Activated T-helper 1 cell treated with anti-CD3 and anti-CD28 coated beads, Interleukin-12 subunit alpha, Interleukin-12 subunit beta, Interleukin-2, Interleukin-4 antibody, amounts not matched to agents 30 ng/mL and 10 ng/mL and 1 ng/mL, durations not matched to agents 14 hours and 24 hours and 36 hours (primary cell): ENCODE measurements at regions not wholly inside any gene's neighbourhood (a gene's known extent, or its start where the extent isn't known, plus 50 kb on each side); places are given as distances from the start of the nearest gene placed in this dataset.
"Not testable (repeated sequence)": the region's sequence is repeated elsewhere in the genome, so short reads cannot be mapped to it uniquely, and the experiment has no call there.

Source experiments
- DNase-seq: peaks from one replicate; pipeline ENCODE4 v3.0.0; 2021; ENCODE audit warnings: low spot score
- H3K27ac Mint-ChIP-seq: one replicate; pipeline ENCODE4 v1.8.0; 2021; ENCODE audit warnings: mild to moderate bottlenecking, mixed read lengths
- H3K27me3 Mint-ChIP-seq: one replicate; pipeline ENCODE4 v1.8.0; 2022; ENCODE audit warnings: mild to moderate bottlenecking, moderate library complexity, mixed read lengths; ENCODE audit not compliant: insufficient read depth
- H3K36me3 Mint-ChIP-seq: one replicate; pipeline ENCODE4 v1.8.0; 2021; ENCODE audit warnings: low read depth, mixed read lengths
- H3K4me1 Mint-ChIP-seq: one replicate; pipeline ENCODE4 v1.8.0; 2021; ENCODE audit warnings: low read depth, mixed read lengths
- H3K4me3 Mint-ChIP-seq: one replicate; pipeline ENCODE4 v1.8.0; 2021; ENCODE audit warnings: mild to moderate bottlenecking, moderate library complexity, mixed read lengths
- H3K9me3 Mint-ChIP-seq: one replicate; pipeline ENCODE4 v1.8.0; 2021; ENCODE audit warnings: mixed read lengths
- intact Hi-C: fragments of 100-400 bp; cut with micrococcal nuclease; formaldehyde crosslinking; loops from one replicate; pipeline ENCODE4 v1.15.1; 2024

DNA sequence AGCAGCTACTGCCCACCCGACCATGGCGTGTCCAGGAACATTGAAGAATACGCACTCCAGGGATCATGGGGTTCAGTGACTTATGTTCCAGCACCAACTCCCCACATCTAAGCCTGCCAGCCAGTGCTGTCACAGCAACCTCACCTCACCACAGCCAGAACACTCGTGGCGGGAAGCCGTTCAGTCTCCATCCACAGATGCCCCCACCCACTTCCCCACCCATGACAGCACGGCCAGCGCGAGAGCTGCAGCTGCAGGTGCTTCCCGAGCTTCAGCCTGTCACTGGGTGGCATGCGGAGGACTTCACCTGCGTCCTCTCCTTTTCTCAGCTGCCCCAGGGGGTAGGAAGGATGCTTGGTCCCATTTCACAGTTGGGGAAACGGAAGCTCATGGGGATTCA, 50.3 kb downstream of the RBFOX3 start:
- Mint-ChIP-seq H3K27me3 (peaks cover 2% of the 10 kb centered on the region), H3K36me3 (no peaks in the 10 kb centered on the region), H3K4me1 (no peaks in the 10 kb centered on the region), H3K4me3 (no peak overlapping the region), H3K27ac (no peak overlapping the region), H3K9me3 (peaks cover 3% of the 10 kb centered on the region)
- intact Hi-C loops, result no loop called here
- no peak for DNase-seq

DNA sequence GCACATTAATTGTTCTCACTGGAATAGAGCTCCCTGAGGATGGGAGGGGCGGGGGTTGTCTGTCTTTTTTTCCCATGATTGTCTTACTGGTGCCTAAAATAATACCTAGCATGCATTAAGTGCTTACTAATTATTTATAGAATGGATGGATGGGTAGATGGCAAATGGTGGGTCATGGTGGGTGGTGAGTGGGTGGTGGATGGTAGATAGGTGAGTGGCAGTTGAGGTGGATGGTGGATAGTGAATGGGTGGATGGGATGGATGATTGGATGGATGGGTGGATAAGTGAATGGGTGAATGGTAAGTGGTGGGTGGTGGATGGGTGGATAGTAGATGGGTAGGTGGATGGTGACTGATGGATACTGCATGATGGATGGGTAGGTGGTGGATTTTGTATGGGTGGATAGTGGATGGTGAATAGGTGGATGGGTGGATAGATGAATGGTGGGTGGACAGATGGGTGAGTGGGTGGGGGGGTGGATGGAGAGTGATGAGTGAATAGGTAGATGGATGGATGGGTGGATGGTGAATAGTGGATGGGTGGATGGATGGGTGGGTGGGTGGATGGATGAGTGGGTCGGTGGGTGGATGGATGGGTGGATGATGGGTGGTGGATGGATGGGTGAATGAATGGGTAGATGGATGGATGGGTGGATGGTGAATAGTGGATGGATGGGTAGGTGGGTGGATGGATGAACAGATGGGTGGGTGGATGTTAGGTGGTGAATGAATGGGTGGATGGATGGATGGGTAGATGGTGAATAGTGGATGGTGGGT, 51.6 kb downstream of the RBFOX3 start:
- no peak for DNase-seq
- H3K9me3 Mint-ChIP-seq, result peaks cover 10% of the 10 kb centered on the region
- H3K36me3 Mint-ChIP-seq, result peaks cover 1% of the 10 kb centered on the region
- no peak overlapping the region for H3K27ac Mint-ChIP-seq
- H3K4me1 Mint-ChIP-seq, result no peaks in the 10 kb centered on the region
- peaks cover under 1% of the 10 kb centered on the region for H3K27me3 Mint-ChIP-seq
- H3K4me3 Mint-ChIP-seq, result no peak overlapping the region
- intact Hi-C loops, result no loop called here

DNA sequence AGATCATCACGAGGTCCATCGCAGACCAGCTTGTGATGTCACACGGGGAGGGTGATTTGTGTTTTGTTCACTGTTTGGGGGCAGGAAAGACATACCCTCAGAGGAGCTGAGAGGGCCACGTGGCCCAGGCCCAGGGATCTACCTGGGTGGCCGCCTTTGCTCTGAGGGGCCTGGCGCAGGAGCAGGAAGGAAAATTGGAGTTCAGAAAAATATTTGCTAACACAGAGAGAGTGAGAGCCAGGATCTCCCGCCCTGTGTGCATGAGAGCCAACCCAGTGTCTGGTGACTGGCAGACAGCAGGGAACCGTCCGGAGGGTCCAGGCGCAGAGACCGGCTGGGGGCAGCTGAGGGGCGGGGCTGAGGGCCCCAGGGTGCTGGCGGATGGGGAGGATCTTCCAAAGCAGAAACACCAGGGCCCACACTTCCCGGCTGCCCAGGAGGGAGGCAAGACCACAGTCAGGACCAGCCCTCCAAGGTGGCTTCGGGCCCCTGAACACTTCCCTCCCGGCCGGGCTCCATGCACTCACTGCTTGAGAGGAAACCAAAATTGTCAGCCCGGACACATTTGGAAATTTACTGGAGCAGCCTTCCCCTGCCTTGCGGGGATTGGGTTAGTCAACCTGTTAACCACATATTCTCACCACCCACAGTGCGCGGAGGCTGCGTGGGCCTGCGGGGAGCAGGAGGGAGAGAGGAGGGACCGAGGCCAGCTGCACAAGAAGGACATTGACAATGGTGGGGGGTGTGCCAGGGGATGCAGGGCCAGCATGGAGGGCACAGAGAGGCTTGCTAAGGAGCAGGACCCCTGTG, 52.6 kb downstream of the RBFOX3 start:
- Mint-ChIP-seq H3K27ac (no peak overlapping the region), H3K4me1 (no peaks in the 10 kb centered on the region), H3K4me3 (no peak overlapping the region), H3K36me3 (peaks cover 1% of the 10 kb centered on the region), H3K9me3 (peaks cover 10% of the 10 kb centered on the region), H3K27me3 (no peaks in the 10 kb centered on the region)
- intact Hi-C loops, result no loop called here
- DNase-seq, result no peak

DNA sequence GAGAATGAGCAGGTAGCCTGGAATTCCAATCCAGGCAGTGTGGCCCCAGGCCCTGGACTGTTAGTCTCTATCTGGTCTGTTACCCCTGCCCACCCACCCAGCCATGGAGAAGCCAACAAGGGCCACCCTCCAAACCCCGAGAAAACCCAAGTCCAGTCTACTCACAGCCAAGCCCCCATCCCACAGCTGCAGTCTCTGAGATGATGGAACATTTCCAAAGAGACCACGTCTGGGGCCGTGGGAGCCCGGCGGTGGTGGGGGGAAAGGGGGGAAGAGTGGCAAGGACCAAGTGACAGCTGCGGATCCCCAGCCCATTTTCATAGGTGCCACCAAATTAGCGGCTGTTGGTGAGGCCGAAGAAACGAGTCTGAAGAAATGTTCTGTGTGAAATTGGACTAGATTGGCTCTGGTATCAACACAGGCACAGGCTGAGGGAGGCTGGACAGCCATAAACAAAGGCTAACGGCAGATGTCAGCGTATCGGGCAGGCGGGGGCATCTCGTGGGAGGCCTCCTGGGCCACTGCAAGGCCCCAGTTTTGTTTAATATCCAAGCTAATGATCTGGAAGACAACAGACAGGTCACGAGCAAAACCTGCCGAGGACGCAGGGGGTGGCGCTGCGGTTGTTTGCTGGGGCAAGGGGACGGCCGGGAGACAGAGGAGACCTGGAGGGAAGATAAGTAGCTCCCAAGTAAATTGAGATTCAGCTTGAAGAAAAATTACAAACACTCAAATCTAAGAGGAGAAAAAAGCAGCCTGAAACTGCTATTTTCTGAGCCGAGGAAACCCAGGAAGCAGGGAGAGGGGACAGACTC, 53.4 kb downstream of the RBFOX3 start:
- Mint-ChIP-seq H3K9me3 (peaks cover 10% of the 10 kb centered on the region), H3K27ac (no peak overlapping the region), H3K4me3 (no peak overlapping the region)

DNA sequence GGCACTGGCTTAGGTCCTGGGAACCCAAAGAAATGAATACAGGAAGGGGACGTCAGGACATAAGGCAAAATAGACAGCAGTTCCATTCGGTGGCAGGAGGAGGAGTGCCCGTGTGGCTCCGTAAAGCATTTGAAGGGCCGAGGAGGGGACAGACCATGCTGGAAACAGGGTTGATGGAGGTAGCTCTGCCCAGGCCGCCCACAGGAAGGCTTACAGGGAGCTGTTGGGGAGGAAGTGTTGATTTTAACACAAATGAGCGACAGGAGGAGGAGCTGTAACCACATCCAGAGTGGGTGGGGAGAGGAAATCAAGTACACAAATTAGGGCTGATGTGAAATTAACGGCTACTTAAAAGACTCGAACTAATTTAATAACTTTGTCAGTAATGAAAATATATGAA, 54.6 kb downstream of the RBFOX3 start:
- no peak overlapping the region for H3K27ac Mint-ChIP-seq
- no peak for DNase-seq
- peaks cover 1% of the 10 kb centered on the region for H3K36me3 Mint-ChIP-seq
- H3K9me3 Mint-ChIP-seq, result peaks cover 10% of the 10 kb centered on the region
- H3K4me1 Mint-ChIP-seq, result no peaks in the 10 kb centered on the region
- no peaks in the 10 kb centered on the region for H3K27me3 Mint-ChIP-seq
- intact Hi-C loops, result no loop called here
- no peak overlapping the region for H3K4me3 Mint-ChIP-seq

More for the DNA sequence above, 53.4 kb downstream of the RBFOX3 start:
- intact Hi-C loops, result no loop called here
- Mint-ChIP-seq H3K4me1 (no peaks in the 10 kb centered on the region), H3K36me3 (peaks cover 1% of the 10 kb centered on the region), H3K27me3 (no peaks in the 10 kb centered on the region)
- DNase-seq, result no peak

DNA sequence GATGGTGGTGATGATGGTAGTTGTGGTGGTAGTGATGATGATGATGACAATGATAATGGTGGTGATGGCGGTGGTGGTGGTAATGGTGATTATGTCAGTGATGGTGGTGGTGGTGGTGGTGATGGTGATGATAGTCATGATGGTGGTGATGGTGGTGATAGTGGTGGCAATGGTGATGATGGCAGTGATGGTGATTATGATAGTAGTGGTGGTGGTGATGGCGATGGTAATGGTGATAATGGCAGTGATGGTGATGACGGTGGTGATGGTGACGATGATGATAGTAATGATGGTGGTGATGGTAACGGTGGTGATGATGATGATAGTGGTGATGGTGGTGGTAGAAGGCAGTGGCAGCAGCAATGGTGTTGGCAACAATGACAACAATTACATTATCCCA, 55.3 kb downstream of the RBFOX3 start:
- H3K4me1 Mint-ChIP-seq, result no peaks in the 10 kb centered on the region
- H3K36me3 Mint-ChIP-seq, result peaks cover 1% of the 10 kb centered on the region
- intact Hi-C loops, result no loop called here
- H3K9me3 Mint-ChIP-seq, result peaks cover 10% of the 10 kb centered on the region
- H3K27me3 Mint-ChIP-seq, result peaks cover 2% of the 10 kb centered on the region
- no peak overlapping the region for H3K27ac Mint-ChIP-seq
- no peak overlapping the region for H3K4me3 Mint-ChIP-seq
- no peak for DNase-seq

DNA sequence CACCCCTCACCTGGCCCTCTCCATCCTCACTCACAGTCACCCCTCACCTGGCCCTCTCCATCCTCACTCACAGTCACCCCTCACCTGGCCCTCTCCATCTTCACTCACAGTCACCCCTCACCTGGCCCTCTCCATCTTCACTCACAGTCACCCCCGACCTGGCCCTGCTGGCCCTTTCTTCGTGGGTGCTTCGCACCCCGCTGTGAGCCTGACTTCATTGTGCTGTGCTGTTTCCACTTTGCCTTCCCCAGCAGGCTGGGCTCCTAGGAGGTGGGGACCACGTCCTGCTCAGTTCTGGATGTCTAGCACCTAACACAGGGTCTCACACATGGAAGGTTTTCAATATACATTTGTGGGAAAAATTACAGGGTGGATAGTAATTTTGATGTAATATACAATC, 56.5 kb downstream of the RBFOX3 start:
- H3K36me3 Mint-ChIP-seq, H3K27me3 Mint-ChIP-seq, DNase-seq, intact Hi-C loops, H3K9me3 Mint-ChIP-seq, H3K4me1 Mint-ChIP-seq, H3K27ac Mint-ChIP-seq, H3K4me3 Mint-ChIP-seq: not testable (repeated sequence)

DNA sequence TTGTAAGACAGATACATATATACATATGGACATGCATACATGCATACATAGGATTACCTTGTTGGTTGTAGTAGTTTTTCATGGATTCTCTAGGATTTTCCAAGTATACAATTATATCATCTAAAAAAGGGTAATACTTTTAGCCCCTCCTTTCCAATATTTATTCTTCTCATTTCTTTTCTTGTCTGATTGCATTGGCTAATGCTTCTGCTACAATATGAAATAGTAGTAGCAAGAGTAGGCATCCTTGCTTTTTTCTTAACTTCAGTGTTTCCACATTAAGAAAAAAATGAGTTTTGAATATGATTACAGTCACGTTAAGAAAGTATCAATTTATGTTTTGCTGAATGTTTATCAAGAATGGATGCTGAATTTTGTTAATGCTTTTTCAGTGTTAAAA, 58.0 kb downstream of the RBFOX3 start:
- Mint-ChIP-seq H3K36me3 (peaks cover 1% of the 10 kb centered on the region), H3K9me3 (peaks cover 10% of the 10 kb centered on the region), H3K4me3 (no peak overlapping the region), H3K27me3 (peaks cover 2% of the 10 kb centered on the region), H3K27ac (no peak overlapping the region), H3K4me1 (no peaks in the 10 kb centered on the region)
- intact Hi-C loops, result no loop called here
- DNase-seq, result no peak

DNA sequence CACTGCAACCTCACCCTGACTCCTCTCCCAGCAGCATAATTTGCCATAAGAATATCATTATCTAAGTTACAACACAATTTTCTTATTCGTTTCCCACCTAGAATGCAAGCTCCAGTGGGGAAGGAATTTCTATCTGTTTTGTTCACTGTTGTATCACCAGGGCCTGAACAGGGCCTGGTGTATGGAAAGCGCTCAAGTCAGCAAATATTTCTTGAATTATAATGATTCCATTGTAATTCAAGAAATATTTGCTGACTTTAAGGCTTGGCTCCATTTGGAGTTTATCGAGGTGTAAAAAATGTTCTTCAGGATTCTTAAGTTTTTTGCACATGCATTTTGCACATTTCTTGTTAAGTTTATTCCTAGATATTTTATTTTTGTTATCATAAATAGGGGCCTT, 58.4 kb downstream of the RBFOX3 start:
- Mint-ChIP-seq H3K36me3 (peaks cover 1% of the 10 kb centered on the region), H3K4me1 (no peaks in the 10 kb centered on the region), H3K4me3 (no peak overlapping the region), H3K27ac (no peak overlapping the region), H3K9me3 (peaks cover 10% of the 10 kb centered on the region), H3K27me3 (peaks cover 2% of the 10 kb centered on the region)
- DNase-seq, result no peak
- intact Hi-C loops, result no loop called here

DNA sequence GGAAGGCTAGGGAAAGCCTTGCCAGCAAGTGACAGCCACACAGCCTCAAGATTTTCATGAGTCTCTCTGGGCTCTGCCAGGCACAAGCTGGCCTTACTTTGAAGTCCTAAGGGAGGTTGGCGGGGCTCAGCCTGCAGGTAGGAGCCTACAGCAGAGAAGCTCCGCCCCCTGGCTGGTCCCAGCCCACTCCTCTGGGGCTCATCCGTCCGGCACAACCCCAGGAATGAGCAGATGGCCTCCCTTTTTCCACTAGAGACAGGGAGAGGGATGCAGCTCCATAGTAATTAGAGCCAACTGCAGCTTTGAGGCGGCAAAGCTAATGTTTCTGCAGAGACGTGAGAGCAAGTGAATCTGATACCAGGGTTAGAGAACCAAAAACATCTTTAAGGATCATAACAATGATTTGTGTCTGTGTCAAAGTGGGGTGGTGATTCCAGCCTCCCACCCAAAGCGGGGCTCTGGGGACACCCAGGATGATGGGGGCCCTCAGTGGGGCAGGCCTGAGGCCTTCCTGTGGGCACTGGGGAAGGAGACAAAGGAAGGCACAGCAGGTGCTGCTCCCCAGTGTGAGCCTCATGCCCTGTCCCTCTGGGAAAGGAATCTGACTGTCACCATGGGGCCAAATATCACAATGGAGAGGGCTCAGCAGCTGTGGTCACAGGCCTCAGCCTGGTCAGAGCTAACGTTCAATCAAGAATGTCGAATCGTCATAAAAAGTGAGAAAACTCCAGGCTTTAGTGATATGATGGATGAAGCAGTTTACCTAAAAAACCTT, 61.5 kb downstream of the RBFOX3 start:
- Mint-ChIP-seq H3K36me3 (no peaks in the 10 kb centered on the region), H3K4me1 (no peaks in the 10 kb centered on the region), H3K27me3 (peaks cover 2% of the 10 kb centered on the region), H3K9me3 (no peaks in the 10 kb centered on the region), H3K27ac (no peak overlapping the region), H3K4me3 (no peak overlapping the region)
- no peak for DNase-seq
- intact Hi-C loops, result no loop called here

DNA sequence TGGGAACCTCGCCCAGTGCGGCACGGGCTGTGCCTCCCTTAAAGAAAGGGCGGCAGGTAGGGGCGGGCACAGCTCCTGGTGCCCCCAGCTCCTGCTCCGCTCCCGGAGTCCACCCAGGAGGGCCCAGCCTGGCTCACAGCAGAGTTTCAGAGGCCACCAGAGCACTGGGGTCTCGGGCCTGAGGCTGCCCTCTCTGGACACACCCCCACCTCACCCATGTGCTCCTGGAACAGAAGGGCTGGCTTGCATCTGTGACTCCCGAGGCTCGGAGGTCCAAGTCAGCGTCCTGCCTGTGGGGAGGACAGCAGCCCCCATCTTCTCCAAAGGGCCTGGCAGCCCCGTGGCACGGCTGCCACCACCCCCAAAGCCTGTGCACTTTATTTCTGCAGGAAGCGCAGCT, 62.7 kb downstream of the RBFOX3 start:
- no peak for DNase-seq
- Mint-ChIP-seq H3K36me3 (no peaks in the 10 kb centered on the region), H3K27me3 (peaks cover 2% of the 10 kb centered on the region), H3K4me3 (no peak overlapping the region), H3K27ac (no peak overlapping the region), H3K9me3 (no peaks in the 10 kb centered on the region), H3K4me1 (no peaks in the 10 kb centered on the region)
- intact Hi-C loops, result no loop called here

DNA sequence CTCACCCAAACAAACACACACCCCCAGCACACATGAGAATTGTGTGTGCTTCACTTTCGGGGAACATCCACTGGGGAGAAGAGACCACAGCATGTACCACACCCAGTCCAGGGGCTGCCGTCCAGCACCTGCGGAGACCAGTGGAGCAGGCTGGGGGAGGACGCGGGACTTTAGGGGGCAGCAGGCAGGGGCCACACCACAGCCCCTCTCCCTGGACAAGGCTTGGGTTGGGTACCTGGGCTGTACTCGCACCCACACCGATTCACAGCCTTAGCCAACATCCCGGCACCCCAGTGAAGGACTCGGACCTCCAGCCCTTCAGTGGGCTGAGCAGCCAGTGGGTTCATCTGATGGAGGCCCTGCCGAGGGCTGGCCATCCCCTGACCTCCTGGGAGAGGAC, 63.3 kb downstream of the RBFOX3 start:
- Mint-ChIP-seq H3K36me3 (no peaks in the 10 kb centered on the region), H3K4me3 (no peak overlapping the region), H3K27me3 (peaks cover 2% of the 10 kb centered on the region), H3K9me3 (no peaks in the 10 kb centered on the region), H3K27ac (no peak overlapping the region), H3K4me1 (no peaks in the 10 kb centered on the region)
- intact Hi-C loops, result no loop called here
- DNase-seq, result no peak
